Skin of body (tissue), 1 donor: ENCODE measurements at regions not wholly inside any gene's neighbourhood (a gene's known extent, or its start where the extent isn't known, plus 50 kb on each side); places are given as distances from the start of the nearest gene placed in this dataset.

ENCODE experiments used
- DNase-seq: peaks from one replicate; lab custom pipeline; 2025; lab: John Stamatoyannopoulos, UW

DNA sequence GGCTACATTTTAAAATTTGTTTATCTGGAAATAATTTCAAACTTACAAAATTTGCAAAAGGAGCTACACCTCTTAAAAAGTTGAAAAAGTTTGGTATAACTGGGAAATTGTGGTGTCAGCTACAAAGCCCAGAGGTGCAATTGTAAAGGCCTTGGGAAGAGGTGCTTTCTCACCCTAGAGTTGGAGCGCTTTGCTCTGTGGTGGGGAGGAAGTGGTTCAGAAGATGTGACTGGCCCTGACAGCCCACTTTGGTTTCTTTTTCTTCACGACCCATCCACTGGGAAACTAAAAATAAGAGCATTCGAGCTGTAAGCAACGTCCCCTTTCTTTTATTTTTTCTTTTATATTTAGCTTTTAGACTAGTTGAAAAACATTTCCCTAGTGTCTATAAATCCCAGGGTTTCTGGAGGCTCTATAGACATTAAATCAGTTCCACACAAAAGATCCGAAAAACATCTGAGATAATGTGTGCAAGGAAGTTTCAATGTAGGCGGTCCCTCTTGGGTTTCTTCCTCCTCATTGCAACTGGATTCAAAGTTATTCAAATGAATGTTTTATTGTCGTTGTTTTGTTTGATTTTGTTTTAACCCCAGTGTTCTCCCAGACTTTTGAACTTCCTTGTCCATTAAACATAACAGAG is 397.8 kb downstream of the KIF16B start:
- no peak for DNase-seq

DNA sequence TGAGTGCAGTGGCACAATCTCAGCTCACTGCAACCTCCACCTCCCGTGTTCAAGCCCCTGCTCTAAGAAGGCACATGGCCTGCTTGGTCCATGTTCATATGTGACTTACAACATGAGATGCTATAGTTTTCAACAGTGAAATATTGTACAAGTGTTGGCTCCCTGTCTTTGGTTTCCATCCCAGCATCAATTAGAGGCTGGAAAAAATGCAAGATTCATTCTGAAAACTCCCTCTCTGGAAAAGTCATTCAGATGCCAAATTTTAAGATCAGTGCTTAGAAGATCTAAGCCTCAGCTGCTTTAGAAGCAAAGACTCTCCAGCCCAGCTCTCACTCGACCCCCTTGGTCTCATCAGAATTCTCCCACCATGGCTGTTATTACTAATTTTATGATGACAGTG is 398.9 kb downstream of the KIF16B start:
- no peak for DNase-seq

DNA sequence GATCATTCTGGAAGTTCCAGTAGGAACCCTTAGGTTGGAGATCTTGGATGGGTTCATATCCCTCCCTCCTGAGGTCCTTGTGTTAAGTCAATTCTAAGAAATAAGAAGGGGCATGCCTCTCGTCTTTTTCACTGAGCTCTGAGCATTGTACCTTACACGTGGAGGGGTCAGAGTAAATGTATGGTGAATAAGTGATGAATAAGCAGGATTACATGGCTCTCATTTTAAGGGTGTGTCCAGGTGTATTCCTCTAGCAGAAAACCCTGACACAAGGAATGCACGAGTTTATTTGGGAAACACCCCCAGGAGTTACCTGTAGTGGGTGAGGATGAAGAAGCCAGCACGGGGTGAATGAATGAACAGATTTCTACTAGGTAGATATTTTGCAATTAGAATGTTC is 400.2 kb downstream of the KIF16B start:
- DNase-seq = no peak

DNA sequence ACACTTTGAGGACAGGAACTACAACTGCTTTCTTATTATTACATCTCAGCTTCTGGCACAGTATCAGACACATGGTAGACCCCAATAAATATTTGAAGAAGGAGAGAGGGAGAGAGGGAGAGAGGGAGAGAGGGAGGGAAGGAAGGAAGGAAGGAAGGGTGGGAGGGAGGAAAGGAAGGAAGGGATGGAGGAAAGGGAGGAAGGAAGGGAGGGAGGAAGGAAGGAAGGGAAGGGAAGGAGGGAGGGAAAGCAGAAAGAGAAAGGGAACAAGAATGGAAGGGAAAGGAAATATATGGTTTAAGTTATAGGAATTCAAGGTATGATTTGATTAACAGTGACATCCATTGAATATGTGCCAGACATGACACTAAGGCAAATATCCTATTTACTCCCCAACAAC is 402.1 kb downstream of the KIF16B start:
- DNase-seq = no peak

DNA sequence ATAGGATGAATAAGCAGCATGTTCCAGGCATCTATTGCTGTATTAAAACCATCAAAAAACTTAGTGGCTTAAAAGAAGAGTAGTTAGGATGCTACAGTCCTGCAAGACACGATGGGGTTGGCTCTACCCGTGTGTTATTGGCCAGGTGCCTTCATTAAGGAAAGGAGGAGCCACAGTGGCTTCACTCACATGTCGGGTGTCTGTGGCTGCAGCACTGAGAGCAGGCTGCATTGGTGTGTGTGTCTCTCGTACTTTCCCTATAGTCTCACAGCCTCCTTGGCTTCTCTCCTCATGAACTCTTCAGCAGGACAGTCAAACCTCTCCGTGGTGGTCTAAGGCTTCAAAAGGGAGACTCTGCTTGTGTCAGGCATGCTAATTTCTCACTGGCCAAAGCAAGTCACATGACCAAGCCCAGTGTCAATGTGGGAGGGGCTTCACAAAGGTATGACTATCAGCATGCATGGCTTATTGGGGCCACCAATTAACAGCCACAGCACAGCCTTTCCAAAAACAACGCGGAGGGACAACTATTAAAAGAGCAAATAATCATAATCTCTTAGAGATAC is 402.8 kb downstream of the KIF16B start:
- no peak for DNase-seq

DNA sequence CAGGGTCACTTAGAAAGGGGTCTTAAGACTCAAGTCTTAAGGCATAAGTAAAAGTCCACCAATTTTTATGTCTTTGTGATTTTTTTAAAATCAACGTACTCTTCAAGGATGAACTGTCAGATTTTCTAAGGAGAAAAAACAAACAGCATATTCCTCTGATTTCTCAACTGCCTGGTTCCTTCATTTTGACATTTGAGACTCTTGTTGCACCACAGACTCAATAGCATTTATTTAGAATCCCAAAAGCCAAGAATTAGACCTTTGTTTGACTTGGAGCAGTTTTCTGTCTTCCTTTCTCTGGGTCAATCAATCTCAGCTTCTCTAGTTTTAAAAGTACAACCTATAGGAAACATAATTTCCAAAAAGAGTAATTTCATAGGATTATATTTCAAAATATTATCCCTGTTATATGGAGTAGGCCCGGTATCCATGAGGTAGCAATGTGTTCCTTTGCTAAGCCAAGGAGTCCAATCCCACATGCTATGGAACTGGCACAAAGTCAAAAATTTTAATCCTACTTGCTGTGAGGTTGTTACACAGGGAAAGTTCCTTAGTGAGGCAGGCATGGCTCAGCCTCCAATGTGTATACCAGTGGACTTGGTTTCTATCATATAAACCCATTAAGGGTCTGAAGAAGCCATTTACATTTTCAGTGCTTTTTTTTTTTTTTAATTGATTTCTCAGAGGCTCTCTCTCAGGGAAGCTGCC is 405.7 kb downstream of the KIF16B start:
- no peak for DNase-seq

DNA sequence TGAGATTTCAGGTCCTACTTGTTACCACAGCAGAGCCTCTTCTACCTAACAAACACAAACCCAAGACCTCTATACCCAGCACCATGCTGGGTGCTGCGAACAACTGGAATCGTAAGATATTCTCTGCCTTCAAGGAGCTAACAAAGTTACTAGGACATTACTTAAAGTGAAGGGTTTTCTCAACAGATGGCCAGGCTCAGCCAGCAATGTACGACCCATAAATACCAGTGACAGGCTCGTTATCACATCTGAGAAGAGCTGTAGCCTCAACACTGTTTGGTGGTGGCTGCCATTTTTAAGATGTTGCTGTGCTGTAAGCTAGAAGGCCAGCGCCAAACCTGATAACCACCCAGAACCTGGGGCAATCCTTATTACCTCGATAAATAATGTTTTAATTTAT is 406.5 kb downstream of the KIF16B start:
- no peak for DNase-seq

DNA sequence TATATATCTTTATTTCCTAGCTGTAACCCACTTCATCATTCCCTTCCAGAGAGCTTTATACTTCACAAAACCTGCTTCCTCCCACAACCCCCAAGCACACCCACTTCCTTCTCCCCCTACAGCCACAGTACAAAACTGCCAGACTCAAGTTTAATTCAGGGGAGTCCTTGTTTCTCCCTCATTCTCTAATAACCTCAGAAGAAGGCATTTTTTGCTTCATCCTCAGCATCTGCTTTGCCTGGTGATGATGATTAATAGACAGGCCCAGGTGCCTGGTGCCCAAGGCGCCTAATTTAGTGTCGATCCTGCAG is 414.3 kb downstream of the KIF16B start:
- DNase-seq = no peak

DNA sequence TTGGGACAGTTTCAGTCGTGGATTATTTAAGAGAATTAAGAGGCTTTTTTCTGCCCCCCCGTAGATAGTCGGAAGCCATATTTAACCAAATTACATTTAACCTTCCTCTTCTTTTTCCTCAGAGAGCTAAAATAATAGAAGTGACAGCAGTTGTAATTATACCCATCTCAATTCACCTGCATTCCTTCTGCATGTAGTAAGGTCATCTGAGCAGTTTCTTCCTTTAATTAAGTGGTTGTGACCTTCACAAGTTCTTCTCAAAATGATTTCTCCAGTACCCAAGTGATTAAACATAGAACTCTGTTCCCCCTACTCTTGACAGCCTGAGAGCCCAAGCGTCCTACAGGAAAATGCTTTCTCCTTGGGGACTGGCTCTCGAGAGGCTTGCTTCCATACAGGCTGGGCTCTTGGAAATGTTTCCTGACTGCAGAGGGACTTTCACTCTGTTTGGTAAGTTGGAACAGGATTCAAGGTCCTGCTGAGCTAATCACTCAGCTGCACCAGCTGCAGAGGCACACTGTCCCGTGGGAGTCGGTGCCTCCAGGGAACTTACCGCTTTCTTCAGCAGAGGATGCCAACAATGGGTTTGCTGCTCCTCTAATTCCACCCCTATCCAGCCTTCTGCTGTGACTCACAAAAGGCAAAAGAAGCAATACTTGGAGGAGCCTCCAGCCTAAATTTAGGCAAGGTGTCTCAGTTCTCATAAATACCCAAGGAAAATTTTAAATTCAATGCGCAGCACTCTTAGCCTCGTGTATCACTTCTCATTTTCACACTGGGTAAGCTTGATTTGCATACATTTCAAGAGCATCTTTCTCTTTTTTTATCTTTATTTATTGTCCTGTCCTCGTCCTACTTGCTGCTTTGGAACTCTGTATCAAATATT is 414.9 kb downstream of the KIF16B start:
- DNase-seq = no peak

DNA sequence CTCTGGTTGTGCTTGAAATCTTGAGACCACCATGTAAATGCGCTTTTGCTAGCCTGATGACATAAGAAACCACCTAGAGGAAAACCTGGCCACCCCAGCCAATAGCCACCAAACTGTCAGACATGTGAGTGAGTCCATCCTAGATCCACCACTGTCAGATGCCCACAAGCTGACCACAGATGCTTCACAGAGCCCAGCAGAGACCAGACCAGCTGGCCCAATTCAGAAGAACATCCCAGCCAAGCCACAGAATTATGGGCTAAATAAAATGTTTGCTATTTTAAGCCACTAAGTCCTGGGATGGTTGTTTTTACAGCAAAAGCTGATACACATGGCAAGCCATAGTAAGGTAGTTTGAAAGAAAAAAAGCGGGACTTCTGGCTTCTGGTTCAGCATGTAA is 425.3 kb downstream of the KIF16B start:
- DNase-seq = no peak

DNA sequence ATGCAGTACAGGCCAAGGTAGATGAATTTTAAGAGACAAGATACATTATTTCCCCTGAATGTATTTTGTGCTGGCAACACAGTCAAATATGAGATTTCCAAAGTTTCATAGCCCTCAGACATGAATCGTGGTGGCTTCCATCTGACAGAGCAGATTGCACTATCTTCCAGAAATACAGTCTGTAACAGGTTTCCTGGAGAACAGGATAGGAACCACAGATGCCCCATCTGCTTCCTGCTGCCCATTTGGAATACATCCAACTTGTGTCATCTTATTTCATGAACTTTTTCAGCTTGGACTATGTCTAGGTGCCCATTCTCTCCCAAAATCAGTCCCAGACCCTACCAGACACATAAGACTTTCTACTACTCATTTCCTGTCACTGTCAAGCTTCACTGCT is 426.0 kb downstream of the KIF16B start:
- no peak for DNase-seq

DNA sequence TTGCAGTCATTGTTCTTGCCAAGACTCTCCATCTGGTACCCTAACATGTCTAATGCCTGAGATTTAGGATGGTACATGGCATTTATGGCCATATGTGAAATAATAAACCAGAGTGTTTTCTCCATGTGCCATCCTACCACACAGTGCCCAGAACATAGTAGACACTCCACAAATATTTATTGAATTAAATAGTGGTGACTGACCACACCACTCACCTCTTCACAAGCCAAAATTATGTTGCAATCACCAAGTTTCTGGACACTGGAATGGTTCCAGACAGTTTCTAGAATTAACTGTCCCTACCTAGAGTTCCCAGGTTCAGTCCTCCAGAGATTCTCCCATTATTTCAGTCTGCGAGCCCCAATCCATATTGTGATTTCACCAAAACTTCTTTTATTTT is 427.3 kb downstream of the KIF16B start:
- no peak for DNase-seq

DNA sequence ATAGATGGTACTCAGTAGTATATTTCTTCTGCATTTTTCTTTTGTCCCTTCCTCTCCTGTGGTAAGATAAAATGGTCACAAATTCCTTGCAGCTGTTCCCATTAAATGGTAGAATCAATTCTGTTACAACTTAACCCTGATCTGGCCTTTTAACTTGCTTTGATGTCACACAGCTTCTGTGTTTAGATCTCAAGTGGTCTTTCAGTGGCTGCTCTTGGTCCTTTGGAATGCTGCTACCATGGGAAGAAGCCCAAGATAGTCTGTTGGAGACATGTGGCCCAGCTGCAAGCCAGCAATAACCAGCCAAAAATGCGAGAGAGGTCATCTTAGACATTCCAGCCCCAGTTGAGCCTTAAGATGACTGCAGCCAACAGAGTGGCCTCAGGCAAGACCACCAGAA is 429.7 kb downstream of the KIF16B start:
- no peak for DNase-seq

DNA sequence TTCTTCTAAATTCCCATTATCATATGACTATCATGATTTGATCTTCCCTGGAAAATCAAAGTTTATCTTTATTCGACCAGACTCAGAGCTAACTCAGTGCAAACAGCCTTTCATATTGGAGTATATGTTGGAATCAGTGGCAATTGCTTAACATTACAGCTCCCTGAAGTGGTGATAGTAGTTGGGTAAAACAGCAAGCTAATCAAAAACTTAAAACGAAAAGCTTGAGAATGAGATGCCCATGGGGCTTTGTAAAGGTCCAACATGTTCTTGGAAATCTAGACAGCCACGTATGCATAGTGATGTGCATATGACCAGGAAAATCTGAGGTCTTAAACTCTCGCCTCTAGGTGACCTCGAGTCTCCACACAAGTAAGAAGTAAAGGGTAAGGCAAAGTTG is 437.6 kb downstream of the KIF16B start:
- no peak for DNase-seq

DNA sequence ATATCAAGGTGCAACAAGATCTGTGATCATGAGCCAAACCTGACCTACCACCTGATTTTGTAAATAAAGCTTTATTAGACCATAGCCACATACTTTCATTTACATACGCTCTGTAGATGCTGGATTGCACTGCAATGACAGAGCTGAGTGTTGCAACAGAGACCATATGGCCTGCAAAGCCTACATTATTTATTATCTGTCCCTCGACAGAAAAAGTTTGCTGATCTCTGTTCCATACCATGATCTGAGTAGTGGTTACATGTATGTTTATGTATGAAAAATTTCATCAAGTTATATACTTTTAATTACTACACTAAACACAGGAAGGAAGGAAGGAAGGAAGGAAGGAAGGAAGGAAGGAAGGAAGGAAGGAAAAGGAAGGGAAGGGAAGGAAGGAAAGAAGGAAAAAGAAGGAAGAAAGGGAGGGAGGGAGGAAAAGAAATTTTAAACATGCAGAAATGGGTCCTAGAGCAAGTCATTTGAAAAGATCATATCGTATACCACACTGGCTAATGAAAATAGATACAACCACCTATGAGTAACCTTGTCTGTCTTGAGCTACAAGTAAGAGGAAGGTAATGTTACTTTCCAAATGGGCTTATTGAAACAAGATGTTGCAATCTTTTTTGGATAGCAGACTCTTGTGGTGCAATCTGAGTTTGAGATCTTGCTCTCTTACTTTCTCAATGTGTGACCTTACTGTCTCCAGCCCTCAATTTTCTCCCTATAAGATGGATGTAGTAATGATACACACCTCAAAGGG is 441.0 kb downstream of the KIF16B start:
- no peak for DNase-seq

DNA sequence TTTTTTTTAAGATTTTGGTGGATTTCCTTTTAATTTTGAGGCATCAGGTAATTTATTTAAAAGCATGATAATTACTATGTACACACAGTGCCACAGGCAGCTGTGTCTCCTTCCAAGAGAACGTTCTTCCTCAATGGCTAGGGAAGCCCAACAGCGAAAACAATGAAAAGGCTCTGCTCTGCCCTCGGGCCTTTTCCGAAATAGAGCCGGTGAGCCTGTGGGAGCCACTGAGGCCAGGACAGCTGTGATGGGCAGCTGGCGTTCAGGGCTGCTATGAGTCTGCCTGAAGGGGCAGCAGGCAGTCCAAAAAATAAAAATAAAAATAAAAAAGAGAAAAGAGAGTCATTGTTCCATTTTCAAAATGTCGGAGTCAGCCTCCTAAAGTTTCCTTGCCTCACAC is 443.8 kb downstream of the KIF16B start:
- DNase-seq = no peak

DNA sequence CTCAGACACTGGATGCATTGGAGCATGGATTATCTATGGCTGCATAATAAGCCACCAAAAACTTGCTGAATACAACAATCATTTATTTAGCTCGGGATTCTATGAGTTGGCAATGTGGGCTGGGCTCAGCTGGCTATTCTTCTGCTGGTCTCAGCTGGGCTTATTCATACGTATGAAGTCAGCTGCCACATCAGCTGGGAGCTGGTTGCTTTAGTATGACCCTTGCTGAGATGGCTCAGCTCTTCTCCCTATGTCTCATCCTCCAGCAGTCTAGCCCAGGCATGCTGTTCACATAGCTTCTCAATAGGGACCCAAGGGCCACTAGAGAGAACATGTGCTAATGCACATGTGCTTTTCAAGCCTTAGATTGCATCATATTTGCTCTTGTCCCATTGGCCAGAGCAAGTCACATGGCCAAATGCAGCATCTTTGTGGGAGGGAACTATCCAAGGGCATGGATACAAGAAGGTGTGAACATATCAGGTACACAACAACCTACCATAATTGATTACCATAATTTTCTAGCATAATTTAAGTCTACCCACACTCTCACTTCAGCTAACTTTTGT is 444.6 kb downstream of the KIF16B start:
- no peak for DNase-seq

DNA sequence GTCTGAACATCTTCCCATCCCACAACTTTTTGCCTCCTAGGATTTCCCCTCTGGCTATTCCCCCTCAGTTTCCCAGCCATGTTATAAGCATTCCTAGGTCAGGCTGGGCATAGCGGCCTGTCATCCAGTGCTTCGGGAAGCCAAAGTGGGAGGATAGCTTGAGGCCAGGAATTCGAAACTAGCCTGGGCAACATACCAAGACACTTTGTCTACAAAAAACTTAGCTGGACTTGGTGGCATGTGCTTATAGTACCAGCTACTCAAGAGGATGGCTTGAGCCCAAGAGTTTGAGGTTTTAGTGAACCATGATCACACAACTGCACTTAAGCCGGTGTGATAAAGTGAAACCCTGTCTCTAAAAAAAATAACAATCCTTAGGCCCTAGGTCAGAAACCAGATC is 447.4 kb downstream of the KIF16B start:
- no peak for DNase-seq

DNA sequence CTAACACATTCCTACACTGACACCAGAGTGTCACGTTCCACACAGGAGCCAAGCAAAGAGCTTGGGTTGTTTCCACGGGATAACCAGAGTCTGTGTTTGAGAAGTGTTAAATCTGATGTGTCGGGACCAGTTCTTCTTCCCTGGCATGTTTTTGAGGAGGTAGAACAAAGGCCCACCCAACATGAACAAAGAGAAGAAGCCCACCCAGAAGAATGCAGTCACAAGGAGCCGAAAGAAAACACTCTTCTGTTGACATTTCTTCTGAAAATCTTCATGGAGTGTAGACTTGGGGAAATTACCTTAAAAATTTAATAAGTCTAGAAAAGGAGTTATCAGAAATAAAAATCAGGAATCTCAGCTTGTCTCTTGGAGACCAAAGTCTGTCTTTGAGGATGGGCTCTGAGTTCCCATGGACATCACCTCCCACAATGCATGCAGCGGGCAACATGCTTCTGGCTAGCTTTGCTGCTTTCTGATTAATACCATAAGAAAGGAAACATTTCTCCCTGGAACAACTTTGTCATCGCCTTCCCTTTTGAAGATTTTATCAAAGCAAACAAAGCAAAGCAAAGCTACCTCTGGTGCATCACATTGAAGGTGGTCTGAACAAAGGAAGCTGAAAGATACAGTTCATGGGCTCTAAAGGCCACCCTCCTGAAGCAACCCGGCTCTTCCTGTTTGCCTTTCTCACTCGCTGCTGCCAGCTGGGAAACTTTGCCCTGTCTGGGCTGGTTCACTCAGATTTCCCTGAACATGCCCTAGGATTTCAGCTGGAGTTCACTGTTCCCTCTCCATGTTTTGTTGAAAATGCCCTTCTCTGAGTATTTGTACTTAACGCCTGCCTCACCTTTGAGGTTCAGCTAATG is 448.1 kb downstream of the KIF16B start:
- DNase-seq = no peak

DNA sequence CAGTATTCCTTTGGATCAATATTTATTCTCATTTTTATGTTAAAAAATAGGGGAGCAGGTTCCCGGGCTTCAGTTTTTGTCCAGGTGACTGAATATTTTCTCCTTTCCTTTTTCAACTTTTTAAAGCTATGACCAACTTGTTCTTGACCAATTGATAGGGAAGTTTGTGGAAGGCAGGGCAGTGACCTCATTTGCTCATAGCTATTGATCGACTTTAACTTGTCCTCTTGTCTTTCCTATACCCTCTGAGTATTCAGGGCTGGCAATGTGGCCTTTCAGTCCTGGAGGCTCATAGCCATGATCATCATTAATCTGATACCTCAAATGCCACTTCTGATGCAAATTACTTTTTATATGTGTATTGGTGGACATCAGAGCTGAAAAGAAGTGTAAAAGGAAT is 448.8 kb downstream of the KIF16B start:
- DNase-seq = no peak
